ENCODE measurements at regions not wholly inside any gene's neighbourhood (a gene's known extent, or its start where the extent isn't known, plus 50 kb on each side); places are given as distances from the start of the nearest gene placed in this dataset.

GRCh38 chr3:127490271-127491023, 100.1 kb downstream of the TPRA1 start:
- H3K36me3 Mint-ChIP-seq (ENCODE audit: low read depth), result no peaks in the 10 kb centered on the region
- H3K4me3 Mint-ChIP-seq (ENCODE audit: low read depth), result no peak overlapping the region
- peaks cover under 1% of the 10 kb centered on the region for H3K4me1 Mint-ChIP-seq (ENCODE audit: low read depth)
- H3K27ac Mint-ChIP-seq, result no peak overlapping the region
- no peak for DNase-seq (ENCODE audit: low spot score)
- peaks cover 16% of the 10 kb centered on the region for H3K27me3 Mint-ChIP-seq (ENCODE audit: low read depth)
- no peaks in the 10 kb centered on the region for H3K9me3 Mint-ChIP-seq
- intact Hi-C loops (cut with micrococcal nuclease), result no loop called here

- Mint-ChIP-seq H3K9me3 (no peaks in the 10 kb centered on the region), H3K27ac (no peak overlapping the region), H3K27me3 (ENCODE audit: low read depth) (peaks cover 17% of the 10 kb centered on the region), H3K36me3 (ENCODE audit: low read depth) (no peaks in the 10 kb centered on the region), H3K4me3 (ENCODE audit: low read depth) (no peak overlapping the region), H3K4me1 (ENCODE audit: low read depth) (peaks cover 11% of the 10 kb centered on the region)
- intact Hi-C loops (cut with micrococcal nuclease), result no loop called here
- DNase-seq (ENCODE audit: low spot score), result no peak
These were observed 101.2 kb downstream of the TPRA1 start for GRCh38 chr3:127489357-127489756.

- intact Hi-C loops (cut with micrococcal nuclease), result no loop called here
- no peaks in the 10 kb centered on the region for H3K36me3 Mint-ChIP-seq (ENCODE audit: low read depth)
- no peak overlapping the region for H3K4me3 Mint-ChIP-seq (ENCODE audit: low read depth)
- no peak overlapping the region for H3K27ac Mint-ChIP-seq
- peak; percentile 3 for DNase-seq (ENCODE audit: low spot score)
- peaks cover 17% of the 10 kb centered on the region for H3K27me3 Mint-ChIP-seq (ENCODE audit: low read depth)
- peaks cover 17% of the 10 kb centered on the region for H3K4me1 Mint-ChIP-seq (ENCODE audit: low read depth)
- no peaks in the 10 kb centered on the region for H3K9me3 Mint-ChIP-seq
These were observed 101.8 kb downstream of the TPRA1 start for GRCh38 chr3:127488740-127489139.

GRCh38 chr3:127488141-127488672, 102.3 kb downstream of the TPRA1 start:
- intact Hi-C loops (cut with micrococcal nuclease), result no loop called here
- no peak overlapping the region for H3K4me3 Mint-ChIP-seq (ENCODE audit: low read depth)
- no peak overlapping the region for H3K27ac Mint-ChIP-seq
- H3K36me3 Mint-ChIP-seq (ENCODE audit: low read depth), result no peaks in the 10 kb centered on the region
- H3K27me3 Mint-ChIP-seq (ENCODE audit: low read depth), result peaks cover 17% of the 10 kb centered on the region
- peaks cover 22% of the 10 kb centered on the region for H3K4me1 Mint-ChIP-seq (ENCODE audit: low read depth)
- peak; percentile 1 for DNase-seq (ENCODE audit: low spot score)
- H3K9me3 Mint-ChIP-seq, result no peaks in the 10 kb centered on the region

GRCh38 chr3:127487196-127487595, 103.3 kb downstream of the TPRA1 start:
- intact Hi-C loops (cut with micrococcal nuclease), result no loop called here
- peak; percentile 3 for DNase-seq (ENCODE audit: low spot score)
- Mint-ChIP-seq H3K9me3 (no peaks in the 10 kb centered on the region), H3K4me1 (ENCODE audit: low read depth) (peaks cover 27% of the 10 kb centered on the region), H3K27ac (no peak overlapping the region), H3K27me3 (ENCODE audit: low read depth) (peaks cover 21% of the 10 kb centered on the region), H3K36me3 (ENCODE audit: low read depth) (no peaks in the 10 kb centered on the region), H3K4me3 (ENCODE audit: low read depth) (no peak overlapping the region)

GRCh38 chr3:127486321-127486944, 104.1 kb downstream of the TPRA1 start:
- Mint-ChIP-seq H3K4me1 (ENCODE audit: low read depth) (peaks cover 27% of the 10 kb centered on the region), H3K27me3 (ENCODE audit: low read depth) (peaks cover 21% of the 10 kb centered on the region), H3K4me3 (ENCODE audit: low read depth) (no peak overlapping the region), H3K36me3 (ENCODE audit: low read depth) (no peaks in the 10 kb centered on the region), H3K9me3 (no peaks in the 10 kb centered on the region), H3K27ac (no peak overlapping the region)
- DNase-seq (ENCODE audit: low spot score), result no peak
- intact Hi-C loops (cut with micrococcal nuclease), result no loop called here

GRCh38 chr3:127485396-127486170, 105.0 kb downstream of the TPRA1 start:
- H3K9me3 Mint-ChIP-seq, result no peaks in the 10 kb centered on the region
- no peak for DNase-seq (ENCODE audit: low spot score)
- H3K4me3 Mint-ChIP-seq (ENCODE audit: low read depth), result no peak overlapping the region
- intact Hi-C loops (cut with micrococcal nuclease), result no loop called here
- peaks cover 27% of the 10 kb centered on the region for H3K4me1 Mint-ChIP-seq (ENCODE audit: low read depth)
- H3K27me3 Mint-ChIP-seq (ENCODE audit: low read depth), result peaks cover 24% of the 10 kb centered on the region
- no peaks in the 10 kb centered on the region for H3K36me3 Mint-ChIP-seq (ENCODE audit: low read depth)
- no peak overlapping the region for H3K27ac Mint-ChIP-seq

GRCh38 chr3:127484601-127485388, 105.7 kb downstream of the TPRA1 start:
- H3K27ac Mint-ChIP-seq, result peak overlapping the region; percentile 31
- intact Hi-C loops (cut with micrococcal nuclease), result no loop called here

GRCh38 chr3:127483902-127484591, 106.5 kb downstream of the TPRA1 start:
- Mint-ChIP-seq H3K36me3 (ENCODE audit: low read depth) (no peaks in the 10 kb centered on the region), H3K27me3 (ENCODE audit: low read depth) (peaks cover 24% of the 10 kb centered on the region), H3K9me3 (no peaks in the 10 kb centered on the region), H3K27ac (peak overlapping the region; percentile 31), H3K4me3 (ENCODE audit: low read depth) (no peak overlapping the region), H3K4me1 (ENCODE audit: low read depth) (peaks cover 27% of the 10 kb centered on the region)
- peak; percentile 41 for DNase-seq (ENCODE audit: low spot score)
- intact Hi-C loops (cut with micrococcal nuclease), result no loop called here

More at GRCh38 chr3:127484601-127485388, 105.7 kb downstream of the TPRA1 start:
- Mint-ChIP-seq H3K36me3 (ENCODE audit: low read depth) (no peaks in the 10 kb centered on the region), H3K4me3 (ENCODE audit: low read depth) (no peak overlapping the region), H3K4me1 (ENCODE audit: low read depth) (peaks cover 27% of the 10 kb centered on the region), H3K27me3 (ENCODE audit: low read depth) (peaks cover 24% of the 10 kb centered on the region), H3K9me3 (no peaks in the 10 kb centered on the region)
- DNase-seq (ENCODE audit: low spot score), result no peak

- Mint-ChIP-seq H3K36me3 (ENCODE audit: low read depth) (no peaks in the 10 kb centered on the region), H3K9me3 (no peaks in the 10 kb centered on the region), H3K4me3 (ENCODE audit: low read depth) (no peak overlapping the region), H3K4me1 (ENCODE audit: low read depth) (peaks cover 27% of the 10 kb centered on the region), H3K27ac (peak overlapping the region; percentile 63), H3K27me3 (ENCODE audit: low read depth) (peaks cover 21% of the 10 kb centered on the region)
- no peak for DNase-seq (ENCODE audit: low spot score)
- intact Hi-C loops (cut with micrococcal nuclease), result no loop called here
These were observed 107.4 kb downstream of the TPRA1 start for GRCh38 chr3:127483005-127483641.

GRCh38 chr3:127482216-127483004, 108.1 kb downstream of the TPRA1 start:
- no peak for DNase-seq (ENCODE audit: low spot score)
- H3K27me3 Mint-ChIP-seq (ENCODE audit: low read depth), result peaks cover 21% of the 10 kb centered on the region
- peak overlapping the region; percentile 63 for H3K27ac Mint-ChIP-seq

More at GRCh38 chr3:127482216-127483004, 108.1 kb downstream of the TPRA1 start:
- peaks cover 27% of the 10 kb centered on the region for H3K4me1 Mint-ChIP-seq (ENCODE audit: low read depth)
- H3K4me3 Mint-ChIP-seq (ENCODE audit: low read depth), result no peak overlapping the region
- H3K9me3 Mint-ChIP-seq, result no peaks in the 10 kb centered on the region
- intact Hi-C loops (cut with micrococcal nuclease), result no loop called here
- H3K36me3 Mint-ChIP-seq (ENCODE audit: low read depth), result no peaks in the 10 kb centered on the region

Data from activated T-helper 2 cell treated with anti-CD3 and anti-CD28 coated beads, Interferon-gamma antibody, Interleukin-2, Interleukin-4, amounts not matched to agents 10 μg/mL and 5 μg/mL and 100 μg/mL, durations not matched to agents 14 hours and 24 hours and 36 hours (primary cell).